Bronchial epithelial cell (primary cell): ENCODE measurements at regions not wholly inside any gene's neighbourhood (a gene's known extent, or its start where the extent isn't known, plus 50 kb on each side); places are given as distances from the start of the nearest gene placed in this dataset.

ENCODE experiments used
- DNase-seq: peaks from one replicate; pipeline ENCODE4 v3.0.0-alpha.2; 2010; ENCODE audit warnings: low read depth
- FAIRE-seq: peaks from 2 replicates; lab custom pipeline; 2011; peaks lifted over from hg19 to GRCh38; lab: Jason Lieb, UNC
- H3K27me3 ChIP-seq: 2 replicates; pipeline ENCODE4 v1.5.1; 2011; ENCODE audit warnings: low read length; ENCODE audit not compliant: control insufficient read depth, insufficient read depth
- H3K36me3 ChIP-seq: 2 replicates; pipeline ENCODE4 v1.5.1; 2011; ENCODE audit warnings: low read length; ENCODE audit not compliant: control insufficient read depth, insufficient read depth
- H3K4me3 ChIP-seq: 2 replicates; pipeline ENCODE4 v1.5.1; 2011; ENCODE audit warnings: mild to moderate bottlenecking, low read depth, low read length, control low read depth
- CTCF ChIP-seq: IDR thresholded peaks from 2 replicates; pipeline ENCODE4 v1.5.1; 2011; ENCODE audit warnings: mild to moderate bottlenecking, moderate library complexity, low read length, control low read depth, inconsistent platforms; ENCODE audit not compliant: insufficient read depth, severe bottlenecking

- no peak overlapping the region for H3K4me3 ChIP-seq
- FAIRE-seq = no peak
Observed at GRCh38 chr1:222161676-222162075, 386.2 kb downstream of the HHIPL2 start.

GRCh38 chr1:222157612-222158011 is 390.3 kb downstream of the HHIPL2 start:
- no peak overlapping the region for H3K4me3 ChIP-seq
- no peak for TF ChIP-seq CTCF
- FAIRE-seq (no peak), DNase-seq (no peak)
- no peaks in the 10 kb centered on the region for H3K27me3 ChIP-seq
- H3K36me3 ChIP-seq = no peaks in the 10 kb centered on the region

More at GRCh38 chr1:222161676-222162075, 386.2 kb downstream of the HHIPL2 start:
- TF ChIP-seq CTCF = no peak
- H3K27me3 ChIP-seq = no peaks in the 10 kb centered on the region
- no peaks in the 10 kb centered on the region for H3K36me3 ChIP-seq
- DNase-seq = peak; percentile 39

- no peak for TF ChIP-seq CTCF
- no peaks in the 10 kb centered on the region for H3K36me3 ChIP-seq
- H3K27me3 ChIP-seq = no peaks in the 10 kb centered on the region
- FAIRE-seq (no peak), DNase-seq (no peak)
- no peak overlapping the region for H3K4me3 ChIP-seq
Observed at GRCh38 chr1:222140206-222140605, 398.3 kb upstream of the DUSP10 start.

- TF ChIP-seq CTCF = no peak
- Histone ChIP-seq H3K27me3 (no peaks in the 10 kb centered on the region), H3K4me3 (no peak overlapping the region), H3K36me3 (no peaks in the 10 kb centered on the region)
- FAIRE-seq (no peak), DNase-seq (no peak)
Observed at GRCh38 chr1:222138095-222138494, 396.2 kb upstream of the DUSP10 start.

GRCh38 chr1:222136869-222137268 is 395.0 kb upstream of the DUSP10 start:
- FAIRE-seq = no peak
- Histone ChIP-seq H3K4me3 (no peak overlapping the region), H3K27me3 (no peaks in the 10 kb centered on the region), H3K36me3 (no peaks in the 10 kb centered on the region)
- TF ChIP-seq CTCF = no peak
- peak; percentile 8 for DNase-seq

GRCh38 chr1:222129041-222129440 is 387.2 kb upstream of the DUSP10 start:
- Histone ChIP-seq H3K36me3 (no peaks in the 10 kb centered on the region), H3K27me3 (peaks cover 1% of the 10 kb centered on the region), H3K4me3 (no peak overlapping the region)
- FAIRE-seq = no peak
- TF ChIP-seq CTCF = no peak
- DNase-seq = no peak
